HuH-7 (cell line): ENCODE measurements at regions not wholly inside any gene's neighbourhood (a gene's known extent, or its start where the extent isn't known, plus 50 kb on each side); places are given as distances from the start of the nearest gene placed in this dataset.

Source experiments
- DNase-seq: peaks from one replicate; pipeline ENCODE4 v3.0.0; 2011; ENCODE audit warnings: low spot score

DNA sequence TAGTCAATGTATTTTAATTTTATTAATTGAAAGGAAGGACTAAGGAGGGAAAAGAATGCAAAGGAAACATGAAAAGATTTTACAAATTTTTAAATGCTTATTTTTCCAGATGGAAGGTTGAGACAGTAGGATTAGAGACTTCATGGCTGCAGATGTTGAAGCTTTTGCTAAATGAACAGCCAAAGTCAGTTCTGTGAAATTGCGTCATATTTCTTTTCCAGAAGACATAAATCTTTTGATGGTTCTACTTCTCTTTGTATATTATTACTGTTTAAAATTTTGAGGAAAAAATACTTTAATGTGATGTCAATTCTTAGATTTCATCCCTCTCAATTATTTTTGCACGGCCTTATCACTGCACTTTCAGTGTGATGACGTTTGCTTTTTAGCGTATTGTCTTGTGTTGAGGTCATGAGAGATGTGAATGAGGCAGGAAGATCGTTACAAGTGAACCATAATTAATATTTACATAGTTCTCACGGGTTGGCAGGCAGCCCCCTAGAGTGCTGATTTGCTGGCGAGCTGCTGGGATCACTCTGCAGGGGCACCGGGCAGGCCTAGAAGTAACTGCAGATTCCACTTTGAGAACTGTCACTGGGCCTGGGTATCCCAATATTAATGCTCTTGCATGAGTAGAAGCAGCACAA is 158.1 kb downstream of the TBXT start:
- DNase-seq = no peak

DNA sequence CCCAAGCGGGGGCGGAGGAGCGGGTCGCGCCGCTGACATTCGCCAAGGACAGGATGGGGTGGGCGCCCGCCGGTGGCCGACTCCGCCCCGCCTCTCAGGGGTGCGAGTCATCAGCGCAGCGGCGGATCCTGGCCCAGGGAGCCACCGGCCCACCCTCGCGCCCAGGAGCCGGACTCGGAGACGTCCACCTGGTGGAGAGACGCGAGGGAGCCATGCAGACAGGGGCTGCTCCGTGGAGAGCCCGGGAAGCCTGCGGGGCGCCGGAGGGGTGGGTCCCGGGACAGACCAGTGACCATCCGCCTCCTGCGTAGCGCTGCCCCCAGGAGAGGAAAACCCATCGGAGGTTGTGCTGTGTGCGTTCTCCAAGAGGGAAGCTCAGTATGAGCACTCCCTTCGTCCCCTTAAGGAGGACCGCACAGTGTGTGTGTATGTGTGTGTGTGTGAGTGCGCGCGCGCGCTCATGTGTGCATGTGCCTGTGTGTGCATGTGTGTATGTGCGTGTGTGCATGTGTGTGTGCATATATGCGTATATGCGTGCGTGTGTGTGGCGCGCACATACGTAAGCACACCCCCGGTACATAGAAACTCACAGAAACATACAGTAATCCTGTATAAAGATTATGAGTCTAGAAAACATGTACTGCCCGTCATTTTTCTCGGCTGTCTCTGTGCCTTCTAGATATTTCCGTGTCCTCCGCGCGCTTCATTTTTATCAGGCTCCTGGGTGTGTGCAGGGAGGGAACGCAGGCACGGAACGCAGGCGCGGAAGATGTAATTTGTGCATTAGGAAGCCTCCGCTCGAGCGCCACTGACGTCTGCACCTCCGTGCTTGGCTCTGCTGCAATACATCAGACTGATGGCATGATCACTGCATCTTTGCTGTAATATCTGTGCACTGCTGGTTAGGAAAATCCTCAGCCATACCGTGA is 158.9 kb downstream of the TBXT start:
- DNase-seq = no peak

DNA sequence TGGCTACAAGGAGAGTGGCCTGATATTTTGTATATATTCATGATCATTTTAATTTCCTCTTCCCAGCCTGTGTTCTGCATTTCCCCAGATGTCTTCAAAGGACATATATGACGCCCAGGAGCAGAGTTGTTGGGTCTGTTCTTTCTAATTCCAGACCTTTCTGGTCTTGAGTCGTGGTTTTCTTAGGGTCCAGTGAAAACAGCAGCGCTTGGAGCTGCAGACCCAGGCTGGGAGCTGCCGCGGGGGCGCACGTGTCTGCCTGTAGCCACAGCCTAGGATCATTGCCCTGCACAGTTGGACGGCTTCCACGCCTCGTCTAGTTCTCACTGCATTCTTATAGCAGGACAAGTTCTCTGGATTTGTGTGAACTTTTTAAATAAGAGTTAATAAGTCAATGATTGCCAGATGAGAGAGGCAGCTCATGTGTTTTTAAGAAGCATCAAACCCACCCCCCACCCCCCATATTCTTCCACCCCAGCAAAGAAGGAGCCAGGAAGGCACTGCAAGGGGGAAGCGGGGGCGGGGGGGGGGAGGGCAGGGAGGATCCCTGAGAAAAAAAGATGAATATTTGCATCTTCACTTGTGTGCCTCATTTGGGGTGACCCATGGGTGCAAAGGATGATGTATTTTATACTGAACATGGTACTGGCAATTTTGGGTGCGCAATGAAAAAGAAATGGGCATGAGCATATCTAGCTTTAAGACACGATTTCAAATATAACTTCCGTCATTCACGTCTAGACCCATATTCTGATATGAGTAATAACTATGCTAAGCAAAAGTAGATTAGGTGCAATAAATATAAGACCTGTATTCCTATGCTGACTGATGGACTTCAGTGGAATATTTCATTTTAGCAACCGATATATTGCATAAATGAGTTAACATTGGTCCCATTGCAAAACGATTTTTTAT is 160.0 kb downstream of the TBXT start:
- DNase-seq = no peak

DNA sequence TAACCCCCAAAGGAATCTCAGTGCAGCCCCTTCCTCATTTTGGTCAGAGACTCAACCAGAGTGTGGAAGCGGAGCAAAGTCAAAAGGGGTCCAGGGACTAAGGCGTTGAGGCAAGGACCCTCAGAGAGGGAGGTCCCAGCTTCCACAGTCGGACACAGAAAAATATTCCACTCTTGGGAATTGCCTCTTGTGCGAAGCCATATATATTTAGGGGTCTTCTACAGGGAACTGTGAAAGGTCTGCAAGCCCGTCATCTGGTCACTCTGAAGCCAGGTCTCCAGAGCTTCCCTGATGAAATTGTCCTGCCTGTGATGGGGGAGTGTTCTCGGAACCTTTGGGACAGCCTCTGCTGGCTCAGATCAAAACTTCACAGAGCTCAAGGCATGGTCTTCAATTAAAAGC is 160.8 kb downstream of the TBXT start:
- DNase-seq = no peak

DNA sequence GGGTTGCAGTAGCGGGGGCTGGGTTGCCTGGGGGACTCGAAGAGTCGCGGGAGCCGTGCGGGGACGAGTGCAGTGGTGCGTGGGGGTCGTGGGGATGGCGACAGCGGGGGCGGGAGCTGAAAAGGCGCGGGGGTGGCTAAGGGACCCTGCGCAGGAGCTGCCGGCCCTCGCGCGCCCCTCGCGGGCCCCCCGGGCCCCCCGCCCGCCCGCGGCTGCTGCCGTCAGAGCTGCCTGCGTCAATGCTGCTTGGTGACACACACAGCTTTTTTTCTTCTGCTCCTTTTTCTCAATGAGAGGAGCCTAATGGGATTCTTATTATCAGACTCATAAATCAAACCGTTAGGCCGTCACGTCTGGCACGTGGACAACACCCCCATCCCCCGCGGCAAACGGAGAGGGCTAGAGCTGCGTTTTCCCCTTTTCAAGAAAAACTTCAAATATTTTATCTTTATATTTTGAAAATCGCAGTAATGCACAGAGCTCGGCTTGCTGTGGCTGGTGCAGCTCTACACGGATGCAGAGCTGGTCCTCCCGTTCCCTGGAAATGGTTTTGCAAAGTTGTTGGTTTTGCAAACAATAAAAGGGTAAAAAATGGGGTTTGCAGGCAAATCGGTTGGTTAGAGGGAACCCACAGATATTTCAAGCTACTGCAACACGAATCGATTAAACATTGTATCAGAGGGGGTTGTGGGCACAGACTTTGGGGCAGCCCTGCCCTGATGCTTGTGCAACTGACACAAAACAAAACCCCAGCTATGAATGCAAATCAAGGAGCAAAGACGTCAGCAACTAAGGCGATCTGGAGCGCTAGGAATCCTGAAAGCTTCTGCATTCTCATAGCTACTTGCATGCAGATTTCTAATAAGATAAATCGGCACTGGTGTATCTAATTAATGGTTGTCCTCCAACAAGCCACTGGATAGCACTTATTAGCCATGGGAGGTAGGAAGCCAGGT is 161.4 kb downstream of the TBXT start:
- DNase-seq = no peak

DNA sequence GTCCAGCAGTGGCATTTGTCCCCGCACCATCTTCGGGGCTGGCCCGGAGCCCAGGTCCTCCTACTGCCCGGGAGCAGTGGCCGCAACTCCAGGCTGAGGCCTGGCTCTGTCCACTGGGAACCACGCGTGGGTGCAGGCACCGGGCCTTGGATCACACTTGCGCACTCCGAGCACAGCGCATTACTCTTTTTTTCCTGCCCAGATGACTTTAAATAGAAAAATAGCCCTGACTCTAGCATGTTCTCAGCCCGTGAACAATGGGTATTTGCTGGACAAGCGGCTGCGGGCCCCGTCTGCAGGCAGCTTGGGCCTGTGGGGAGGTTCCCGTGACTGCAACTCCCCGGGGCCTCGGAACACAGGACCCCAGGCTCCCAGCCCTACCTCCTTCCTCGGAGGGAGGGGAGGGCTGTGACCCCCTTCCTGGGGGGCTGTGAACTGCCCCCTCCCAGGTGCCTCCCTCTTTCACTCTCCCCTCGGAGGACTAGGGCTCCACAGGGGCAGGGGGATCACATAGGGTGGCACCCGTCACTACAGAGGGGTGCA is 162.2 kb downstream of the TBXT start:
- DNase-seq = no peak

DNA sequence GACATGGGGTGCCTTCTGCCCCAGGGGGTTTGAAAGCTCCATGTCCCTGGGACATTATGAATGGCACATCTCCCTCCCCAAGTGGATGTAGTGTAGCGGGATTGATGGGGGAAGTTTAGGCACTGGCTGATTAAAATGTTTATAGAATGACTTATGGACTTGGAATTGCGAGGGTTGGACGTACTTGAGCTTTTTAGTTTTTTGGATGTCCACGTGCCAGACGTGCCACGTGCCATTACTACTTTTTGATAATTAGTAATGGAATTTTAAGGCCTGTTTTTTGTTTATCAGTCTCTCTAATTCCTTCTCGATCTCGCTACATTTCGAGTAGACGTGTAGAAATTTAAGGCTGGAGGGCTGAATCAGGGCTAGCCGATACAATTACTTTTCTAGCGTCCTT is 162.8 kb downstream of the TBXT start:
- DNase-seq = no peak

DNA sequence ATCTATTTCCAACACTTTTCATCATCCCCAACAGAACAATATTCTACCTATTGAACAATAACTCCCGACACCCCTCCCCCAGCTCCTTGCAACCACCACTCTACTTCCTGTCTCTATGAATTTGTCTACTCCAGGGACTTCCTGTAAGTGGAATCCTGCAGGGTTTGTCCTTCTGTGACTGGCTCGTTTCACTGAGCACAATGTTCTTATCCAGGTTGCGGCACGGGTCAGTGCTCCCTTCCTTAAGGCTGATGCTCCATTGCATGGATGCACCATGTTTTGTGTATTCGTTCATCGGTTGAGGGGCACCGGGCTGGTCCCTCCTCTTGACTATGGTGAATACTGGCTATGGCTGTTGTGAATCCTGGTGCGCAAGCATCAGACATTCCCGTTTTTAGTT is 163.2 kb downstream of the TBXT start:
- no peak for DNase-seq

DNA sequence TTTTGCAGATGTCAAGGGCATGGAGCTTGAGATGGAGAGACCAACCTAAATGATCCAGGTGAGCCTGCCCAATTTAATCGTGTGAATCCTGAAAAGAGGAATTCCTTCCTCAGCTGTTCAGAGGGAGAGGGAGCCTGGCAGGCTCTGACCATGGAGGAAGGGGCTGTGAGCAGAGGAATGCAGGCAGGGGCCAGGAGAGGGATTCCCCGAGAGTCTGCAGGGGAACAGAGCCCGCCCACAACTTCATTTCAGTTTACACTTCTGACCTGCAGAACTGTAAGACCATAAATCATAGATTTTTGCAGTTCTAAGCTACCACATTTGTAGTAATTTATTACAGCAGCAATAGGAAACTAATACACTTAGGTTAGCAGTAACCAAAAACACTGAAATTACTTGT is 164.1 kb downstream of the TBXT start:
- no peak for DNase-seq

DNA sequence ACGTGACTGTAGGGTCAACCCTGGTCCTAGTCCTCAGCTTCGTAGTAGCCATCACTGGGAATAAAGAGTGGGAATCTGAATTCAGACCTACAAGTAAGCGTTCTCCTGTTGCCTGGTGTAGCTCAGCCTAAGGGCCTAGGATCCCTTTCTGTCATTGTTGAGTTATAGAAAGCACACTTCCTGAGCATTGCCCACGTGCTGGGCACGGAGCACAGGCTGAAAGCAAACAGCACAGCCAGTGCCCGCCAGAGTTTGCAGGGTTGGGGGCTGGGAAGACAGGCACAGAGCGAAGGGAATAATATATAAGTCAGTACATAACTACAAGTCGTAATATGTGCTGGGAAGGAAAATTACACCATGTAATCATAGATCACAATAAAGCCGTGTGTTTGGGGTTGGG is 166.3 kb downstream of the TBXT start:
- no peak for DNase-seq

DNA sequence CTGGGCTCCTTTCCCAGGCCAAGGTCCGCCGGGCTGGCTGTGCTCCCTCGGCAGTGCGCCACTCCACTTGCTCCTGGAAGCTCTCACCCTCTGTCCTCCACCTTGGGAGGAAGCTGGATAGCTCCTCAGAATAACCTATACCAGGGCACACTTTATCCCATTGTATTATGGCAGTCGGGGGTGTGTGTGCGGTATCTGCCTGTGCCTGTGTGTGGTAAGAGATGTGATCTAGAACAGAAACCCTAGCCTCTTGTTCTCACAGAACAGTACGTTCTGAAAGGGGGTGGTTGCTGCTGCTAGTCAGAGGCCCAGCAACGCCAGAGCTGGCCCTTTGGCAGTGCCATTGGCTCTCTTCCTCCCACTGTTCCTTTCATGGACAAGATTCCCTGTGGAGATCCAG is 168.4 kb downstream of the TBXT start:
- no peak for DNase-seq

DNA sequence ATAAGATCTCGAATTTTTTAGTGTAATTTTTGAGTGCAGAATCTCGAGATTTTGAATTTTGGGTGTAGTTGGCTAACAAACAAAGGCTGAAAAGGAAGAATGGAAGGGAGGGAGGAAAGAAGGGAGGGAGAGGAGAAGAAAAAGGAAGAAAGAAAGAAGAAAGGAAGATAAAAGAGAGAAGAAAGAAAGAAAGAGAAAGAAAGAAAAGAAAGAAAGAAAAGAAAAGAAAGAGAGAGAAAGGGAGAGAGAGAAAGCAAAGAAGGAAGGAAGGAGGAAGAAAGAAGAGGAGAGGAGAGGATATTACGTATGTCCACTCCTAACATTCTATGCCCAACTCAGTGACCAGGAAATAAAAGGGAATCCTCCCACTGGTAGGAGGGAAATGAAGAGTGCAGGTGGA is 169.6 kb downstream of the TBXT start:
- no peak for DNase-seq

DNA sequence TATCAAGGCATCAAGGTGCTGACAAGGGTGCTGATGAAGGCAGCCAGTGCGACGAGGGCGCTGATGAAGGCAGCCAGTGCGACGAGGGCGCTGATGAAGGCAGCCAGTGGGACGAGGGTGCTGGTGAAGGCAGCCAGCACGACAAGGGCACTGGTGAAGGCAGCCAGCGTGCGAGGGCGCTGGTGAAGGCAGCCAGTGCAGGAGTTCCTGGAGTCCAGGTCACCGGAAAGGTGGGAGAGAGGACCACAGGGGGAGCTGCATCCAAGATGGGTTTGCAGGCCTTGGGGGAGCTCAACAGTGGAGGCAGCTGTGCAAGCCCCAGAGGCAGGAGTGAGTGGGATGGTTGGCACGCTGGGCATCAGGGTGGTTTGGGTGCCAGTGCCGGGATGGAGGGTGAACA is 176.3 kb downstream of the TBXT start:
- no peak for DNase-seq

DNA sequence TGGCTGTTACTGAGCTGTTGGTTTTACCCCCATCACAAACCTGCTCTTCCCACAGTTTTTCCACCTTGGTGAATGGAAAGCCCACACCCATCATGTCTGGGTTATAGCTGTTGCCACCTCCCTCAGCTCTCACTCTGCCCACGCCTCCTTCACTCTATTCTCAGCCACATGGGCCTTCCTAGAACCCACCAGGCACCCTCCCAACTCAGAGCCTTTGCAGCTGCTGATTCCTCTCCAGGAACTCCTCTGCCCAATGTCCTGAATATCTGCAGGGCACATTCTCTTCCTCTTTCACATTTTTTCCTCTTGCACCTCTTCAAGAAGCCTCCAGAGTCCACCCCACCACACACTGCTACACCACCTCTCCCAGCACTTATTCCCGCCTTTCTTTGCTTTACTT is 177.4 kb downstream of the TBXT start:
- no peak for DNase-seq

DNA sequence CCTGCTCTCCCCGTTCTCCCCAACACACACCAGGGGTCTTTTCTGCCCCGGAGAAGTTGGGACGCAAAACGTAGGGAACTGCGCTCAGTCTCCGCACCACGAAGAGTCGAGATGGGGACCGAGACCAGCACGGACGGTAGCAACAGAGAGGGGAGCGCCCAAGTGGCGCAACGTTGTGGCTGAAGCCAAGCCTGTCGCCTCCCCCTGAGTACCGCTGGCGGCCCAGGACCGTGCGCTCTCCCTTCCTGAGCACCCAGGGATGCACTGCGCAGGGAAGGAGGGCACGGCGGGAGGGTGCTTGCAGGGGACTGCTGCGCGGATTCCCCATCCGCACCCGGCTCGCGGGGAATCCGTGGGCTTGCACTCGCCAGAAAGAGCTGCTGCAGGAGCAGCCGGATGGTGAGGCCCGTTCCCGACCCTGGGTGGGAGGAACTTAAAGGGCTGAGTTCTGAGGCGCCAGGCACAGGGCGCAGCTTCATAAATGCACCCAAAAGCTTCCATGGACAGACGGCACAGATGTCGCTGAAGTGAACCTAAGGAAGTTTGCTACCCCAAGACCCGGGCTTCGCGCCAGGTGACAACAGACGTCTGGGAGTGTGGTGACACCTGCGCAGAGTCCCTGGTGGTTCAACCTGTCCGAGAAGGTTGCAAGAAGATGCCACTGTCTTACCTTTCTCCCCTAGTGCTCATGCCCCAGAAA is 178.7 kb downstream of the TBXT start:
- no peak for DNase-seq

DNA sequence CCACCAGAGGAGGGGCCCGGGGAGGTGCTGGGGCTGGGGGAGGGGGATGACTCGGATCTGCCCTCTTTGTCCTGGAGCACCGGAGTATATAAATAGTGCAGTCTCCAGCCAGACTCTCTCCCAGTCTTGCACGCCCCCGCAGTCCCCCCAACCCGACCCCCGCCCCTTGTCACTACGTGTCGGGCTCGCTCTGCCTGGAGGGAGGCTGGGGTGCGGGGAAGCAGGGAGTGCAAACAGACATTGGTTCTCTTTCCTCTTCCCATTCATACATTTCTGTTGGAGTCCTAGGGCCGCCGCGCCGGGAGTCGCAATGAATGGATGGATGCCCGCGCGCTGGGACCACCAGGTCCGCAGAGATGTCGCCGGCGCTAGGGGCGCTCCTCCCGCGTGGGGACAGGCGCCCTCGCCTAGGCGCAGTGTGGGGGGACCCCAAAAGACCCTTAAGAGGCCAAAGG is 179.3 kb downstream of the TBXT start:
- no peak for DNase-seq

DNA sequence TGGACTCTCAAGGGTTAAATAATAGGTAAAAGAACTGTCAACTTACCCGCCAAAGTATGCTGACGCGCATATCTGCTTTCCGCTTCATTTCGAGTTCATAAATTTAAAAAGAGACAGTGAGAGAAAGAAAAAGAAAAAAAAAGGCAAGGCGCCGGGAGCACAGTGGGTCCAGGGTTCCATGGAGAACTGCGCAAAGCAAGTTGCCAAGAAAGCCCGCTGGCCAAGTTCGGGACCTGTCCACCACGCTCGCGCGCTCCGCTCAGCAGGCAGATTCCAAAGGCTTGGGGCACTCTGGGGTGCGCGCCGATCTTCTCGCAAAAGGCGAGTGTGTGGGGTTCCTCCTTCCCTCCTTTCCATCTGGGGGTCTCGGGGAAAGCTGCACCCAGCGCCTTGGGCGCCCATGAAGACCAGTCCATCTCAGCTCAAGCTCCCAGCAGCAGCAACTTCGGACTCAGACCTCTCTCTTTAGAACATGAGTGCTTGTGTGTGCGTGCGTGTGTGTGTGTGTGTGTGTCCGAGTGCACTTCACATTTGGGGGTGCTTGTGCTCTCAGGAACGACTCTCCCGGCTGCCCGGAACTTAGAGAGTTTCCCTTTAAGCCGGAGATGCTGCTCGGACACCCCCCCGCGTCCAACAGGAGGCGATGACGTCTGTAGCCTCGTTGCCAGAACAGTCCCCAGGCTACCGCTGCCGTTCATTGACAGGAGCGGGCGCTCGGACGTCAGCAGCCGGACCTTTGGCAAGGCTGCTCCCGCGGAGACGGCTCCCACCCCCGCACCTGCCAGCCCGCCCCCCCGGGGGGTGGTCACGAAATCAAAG is 180.0 kb downstream of the TBXT start:
- DNase-seq = no peak

DNA sequence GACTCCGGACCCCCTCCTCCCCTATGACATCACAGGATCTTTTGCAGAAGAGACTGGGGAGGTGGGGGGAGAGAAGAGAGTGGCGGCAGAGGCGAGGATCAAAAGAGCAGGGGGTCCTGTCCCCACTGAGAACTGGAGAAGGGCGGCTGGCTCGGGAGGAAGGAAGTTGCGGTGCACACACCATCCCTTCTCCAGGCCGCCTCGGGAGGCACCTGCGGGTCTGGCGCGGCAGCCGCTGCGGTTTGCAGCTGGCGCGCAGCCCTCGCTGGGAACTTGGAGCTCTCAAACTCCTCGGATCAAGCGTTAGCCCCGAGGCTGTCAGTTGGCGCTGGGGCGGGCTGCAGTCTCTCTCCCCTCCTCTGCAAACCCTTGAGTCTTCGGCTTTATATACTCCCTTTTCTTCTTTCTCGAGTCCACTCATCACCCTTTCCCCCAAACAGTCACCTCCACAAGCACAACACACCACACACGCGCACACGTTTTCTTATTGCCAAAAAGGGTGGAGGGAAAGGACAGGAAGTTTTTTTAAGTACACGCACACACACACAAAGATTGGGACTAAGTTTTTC is 180.7 kb downstream of the TBXT start:
- DNase-seq = no peak

DNA sequence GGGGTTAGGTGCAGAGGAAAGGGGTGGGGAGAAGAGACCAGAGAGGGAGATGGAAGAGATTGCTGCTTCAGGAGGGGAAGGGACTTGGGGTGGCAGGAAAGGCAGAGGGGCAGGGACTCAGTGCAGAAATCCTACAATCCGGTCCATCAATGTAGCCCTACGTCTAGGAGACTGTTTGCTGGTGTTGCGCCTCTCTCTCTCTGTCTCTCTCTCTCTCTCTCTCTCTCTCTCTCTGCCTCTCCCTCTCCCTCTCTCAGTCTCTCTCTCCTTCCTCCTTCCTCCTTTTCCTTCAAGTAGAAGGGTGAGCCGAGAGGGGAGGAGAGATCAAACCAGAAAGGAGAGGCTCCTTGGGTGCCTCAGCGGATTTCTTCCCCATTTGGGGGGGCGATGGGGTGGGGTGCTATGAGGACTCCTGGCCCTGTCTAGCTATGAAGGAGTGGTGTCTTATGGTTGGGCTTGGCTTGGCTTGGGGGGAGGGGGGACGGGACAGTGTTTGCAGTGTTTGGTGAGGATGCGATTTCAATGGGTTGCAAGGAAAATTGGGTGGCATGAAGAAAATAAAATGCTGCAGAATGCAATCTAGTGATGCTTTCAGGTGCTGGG is 181.2 kb downstream of the TBXT start:
- DNase-seq = no peak
